Panc1 (cell line): ENCODE measurements at regions not wholly inside any gene's neighbourhood (a gene's known extent, or its start where the extent isn't known, plus 50 kb on each side); places are given as distances from the start of the nearest gene placed in this dataset.

ENCODE experiments used
- CTCF ChIP-seq: fragments of 450-650 bp; IDR thresholded peaks from 2 replicates; pipeline ENCODE4 v1.5.1; 2017; ENCODE audit warnings: mild to moderate bottlenecking
- POLR2AphosphoS5 ChIP-seq: IDR thresholded peaks from 2 replicates; pipeline ENCODE4 v1.6.1; 2012; ENCODE audit warnings: mild to moderate bottlenecking, low read depth, low read length, moderate library complexity
- SIN3A ChIP-seq: IDR thresholded peaks from 2 replicates; pipeline ENCODE4 v1.6.1; 2012; ENCODE audit warnings: low read depth, mild to moderate bottlenecking, low read length, moderate library complexity, borderline replicate concordance; ENCODE audit not compliant: insufficient read depth
- TF ChIP-seq, protein P1 (sequence below), 2 experiments: IDR thresholded peaks; 2 replicates each; pipeline ENCODE4 v1.6.1; 2011 to 2012; ENCODE audit warnings: low read depth in 2 of 2, control low read depth in 1 of 2, low read length in 1 of 2, mild to moderate bottlenecking in 1 of 2, moderate library complexity in 1 of 2; ENCODE audit not compliant: insufficient read depth in 1 of 2

DNA sequence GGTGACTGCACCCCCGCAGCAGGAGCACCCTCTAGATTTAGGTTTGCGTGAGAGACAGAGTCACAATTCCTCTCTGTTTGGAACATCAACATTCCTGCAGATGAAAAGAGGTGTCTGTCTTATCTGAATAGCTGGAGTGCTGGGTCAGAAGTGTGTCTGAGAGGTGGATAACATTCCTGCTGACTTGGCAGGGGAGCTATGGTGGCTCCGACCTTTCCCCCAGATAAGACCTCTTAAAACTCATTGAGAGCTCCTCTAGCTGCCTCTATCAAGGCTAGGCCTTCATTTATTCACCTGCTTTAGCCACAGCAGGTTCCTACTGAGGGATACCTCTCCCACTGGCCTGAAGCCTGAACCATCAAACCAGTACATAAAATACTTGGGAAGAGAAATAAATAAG is 615.5 kb downstream of the LRRC70 start:
- TF ChIP-seq CTCF, result no peak
- TF ChIP-seq POLR2AphosphoS5, result no peak
- TF ChIP-seq SIN3A, result no peak
- TF ChIP-seq, protein P1, sequence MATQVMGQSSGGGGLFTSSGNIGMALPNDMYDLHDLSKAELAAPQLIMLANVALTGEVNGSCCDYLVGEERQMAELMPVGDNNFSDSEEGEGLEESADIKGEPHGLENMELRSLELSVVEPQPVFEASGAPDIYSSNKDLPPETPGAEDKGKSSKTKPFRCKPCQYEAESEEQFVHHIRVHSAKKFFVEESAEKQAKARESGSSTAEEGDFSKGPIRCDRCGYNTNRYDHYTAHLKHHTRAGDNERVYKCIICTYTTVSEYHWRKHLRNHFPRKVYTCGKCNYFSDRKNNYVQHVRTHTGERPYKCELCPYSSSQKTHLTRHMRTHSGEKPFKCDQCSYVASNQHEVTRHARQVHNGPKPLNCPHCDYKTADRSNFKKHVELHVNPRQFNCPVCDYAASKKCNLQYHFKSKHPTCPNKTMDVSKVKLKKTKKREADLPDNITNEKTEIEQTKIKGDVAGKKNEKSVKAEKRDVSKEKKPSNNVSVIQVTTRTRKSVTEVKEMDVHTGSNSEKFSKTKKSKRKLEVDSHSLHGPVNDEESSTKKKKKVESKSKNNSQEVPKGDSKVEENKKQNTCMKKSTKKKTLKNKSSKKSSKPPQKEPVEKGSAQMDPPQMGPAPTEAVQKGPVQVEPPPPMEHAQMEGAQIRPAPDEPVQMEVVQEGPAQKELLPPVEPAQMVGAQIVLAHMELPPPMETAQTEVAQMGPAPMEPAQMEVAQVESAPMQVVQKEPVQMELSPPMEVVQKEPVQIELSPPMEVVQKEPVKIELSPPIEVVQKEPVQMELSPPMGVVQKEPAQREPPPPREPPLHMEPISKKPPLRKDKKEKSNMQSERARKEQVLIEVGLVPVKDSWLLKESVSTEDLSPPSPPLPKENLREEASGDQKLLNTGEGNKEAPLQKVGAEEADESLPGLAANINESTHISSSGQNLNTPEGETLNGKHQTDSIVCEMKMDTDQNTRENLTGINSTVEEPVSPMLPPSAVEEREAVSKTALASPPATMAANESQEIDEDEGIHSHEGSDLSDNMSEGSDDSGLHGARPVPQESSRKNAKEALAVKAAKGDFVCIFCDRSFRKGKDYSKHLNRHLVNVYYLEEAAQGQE (IDR thresholded peaks at IDR 0.05; ENCODE audit: insufficient read depth in 1 of 2, low read depth in 2 of 2, low read length in 1 of 2), result no peak
